GM12864 (cell line): ENCODE measurements at regions not wholly inside any gene's neighbourhood (a gene's known extent, or its start where the extent isn't known, plus 50 kb on each side); places are given as distances from the start of the nearest gene placed in this dataset.
"Not testable (repeated sequence)": the region's sequence is repeated elsewhere in the genome, so short reads cannot be mapped to it uniquely, and the experiment has no call there.

Source experiments
- DNase-seq: peaks from one replicate; pipeline ENCODE4 v3.0.0-alpha.2; 2011; ENCODE audit warnings: low read depth
- H3K4me3 ChIP-seq: 2 replicates; pipeline ENCODE4 v1.5.1; 2011; ENCODE audit warnings: mild to moderate bottlenecking, low read depth, low read length, control low read depth
- CTCF ChIP-seq: IDR thresholded peaks from 2 replicates; pipeline ENCODE4 v1.5.1; 2011; ENCODE audit warnings: low read depth, mild to moderate bottlenecking, moderate library complexity, low read length, control low read depth, inconsistent platforms; ENCODE audit errors: missing control alignments

GRCh38 chr7:76829-77395, 115.5 kb upstream of the FAM20C start:
- DNase-seq, H3K4me3 ChIP-seq: not testable (repeated sequence)

GRCh38 chr7:78862-79261, 113.5 kb upstream of the FAM20C start:
- H3K4me3 ChIP-seq, DNase-seq: not testable (repeated sequence)

- H3K4me3 ChIP-seq, DNase-seq: not testable (repeated sequence)
These were observed 112.8 kb upstream of the FAM20C start for GRCh38 chr7:79400-80055.

GRCh38 chr7:80259-81067, 111.9 kb upstream of the FAM20C start:
- H3K4me3 ChIP-seq: no peak overlapping the region
- DNase-seq: no peak
- TF ChIP-seq CTCF: no peak

GRCh38 chr7:81068-81925, 111.1 kb upstream of the FAM20C start:
- no peak for TF ChIP-seq CTCF
- no peak overlapping the region for H3K4me3 ChIP-seq
- DNase-seq: no peak

GRCh38 chr7:81926-82756, 110.2 kb upstream of the FAM20C start:
- no peak overlapping the region for H3K4me3 ChIP-seq
- no peak for DNase-seq
- no peak for TF ChIP-seq CTCF

GRCh38 chr7:82757-83155, 109.6 kb upstream of the FAM20C start:
- no peak overlapping the region for H3K4me3 ChIP-seq
- DNase-seq: no peak
- no peak for TF ChIP-seq CTCF
